HG02885 (cell line): ENCODE measurements at regions not wholly inside any gene's neighbourhood (a gene's known extent, or its start where the extent isn't known, plus 50 kb on each side); places are given as distances from the start of the nearest gene placed in this dataset.

Experiments used
- ATAC-seq: cut with Tn5 transposase; IDR thresholded peaks from one replicate; pipeline ENCODE4 v1.9.1; 2021; ENCODE audit warnings: mild to moderate bottlenecking; ENCODE audit not compliant: unreplicated experiment, poor library complexity

- no peak for ATAC-seq
Measured at GRCh38 chr2:234218266-234219045, 168.0 kb downstream of the SPP2 start.

- no peak for ATAC-seq
Measured at GRCh38 chr2:234212534-234212933, 162.0 kb downstream of the SPP2 start.

DNA sequence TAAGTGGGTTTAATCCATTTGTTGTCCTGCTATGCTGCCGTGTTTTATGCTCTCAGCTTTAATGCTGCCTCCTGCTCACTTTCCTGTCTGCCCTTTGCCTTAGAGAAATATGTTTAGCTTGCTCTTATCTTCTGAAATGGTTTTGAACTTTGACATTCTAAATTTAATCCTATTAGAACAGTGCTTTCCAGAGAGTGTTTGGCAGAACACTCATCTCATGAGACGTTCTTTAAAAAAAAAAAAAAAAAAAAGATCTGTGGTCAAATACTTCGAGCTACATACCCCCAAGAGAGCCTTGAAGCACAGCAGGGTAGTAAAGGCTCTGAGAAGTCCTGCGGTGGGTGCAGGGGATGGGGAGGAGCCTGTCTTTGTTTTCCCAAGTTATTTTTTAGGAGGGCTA, 161.3 kb downstream of the SPP2 start:
- no peak for ATAC-seq

GRCh38 chr2:234206738-234207137, 156.2 kb downstream of the SPP2 start:
- no peak for ATAC-seq

GRCh38 chr2:234204480-234204879, 154.0 kb downstream of the SPP2 start:
- no peak for ATAC-seq

DNA sequence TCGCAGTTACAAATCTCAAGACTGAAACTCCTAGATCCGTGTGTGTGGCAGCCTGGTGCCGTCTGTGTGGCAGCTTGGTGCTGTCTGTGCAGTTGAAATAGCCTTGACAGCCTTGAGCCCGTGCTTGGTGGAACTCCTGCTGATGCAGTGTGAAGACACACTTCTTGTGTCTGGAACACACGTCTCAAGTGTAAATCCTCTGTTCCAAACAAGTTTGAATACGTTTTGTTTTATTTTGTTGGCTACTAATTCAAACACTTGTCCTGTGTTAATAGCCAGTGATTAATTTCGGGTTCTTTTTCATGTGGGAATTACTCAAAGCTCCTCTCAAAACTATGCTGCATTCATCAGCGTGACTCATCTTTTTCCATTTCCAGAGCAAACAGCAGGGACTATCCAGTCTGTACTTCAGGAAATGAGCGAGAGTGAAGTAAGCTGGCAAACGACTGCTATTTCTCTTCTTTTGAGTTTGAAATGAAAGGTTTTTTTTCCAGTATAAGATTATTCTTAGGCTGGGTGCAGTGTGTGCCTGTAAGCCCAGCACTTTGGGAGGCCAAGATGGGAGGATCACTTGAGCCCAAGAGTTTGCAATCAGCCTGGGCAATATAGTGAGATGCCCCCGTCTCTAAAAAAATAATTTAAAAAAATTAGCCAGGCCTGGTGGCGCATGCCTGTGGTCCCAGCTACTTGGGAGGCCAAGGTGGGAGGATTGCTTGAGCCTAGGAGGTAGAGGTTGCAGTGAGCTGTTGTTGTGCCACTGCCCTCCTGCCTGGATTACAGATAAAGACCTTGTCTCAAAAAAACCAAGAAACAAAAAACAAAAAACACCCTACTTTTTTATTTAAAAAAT, 152.9 kb downstream of the SPP2 start:
- ATAC-seq: no peak

DNA sequence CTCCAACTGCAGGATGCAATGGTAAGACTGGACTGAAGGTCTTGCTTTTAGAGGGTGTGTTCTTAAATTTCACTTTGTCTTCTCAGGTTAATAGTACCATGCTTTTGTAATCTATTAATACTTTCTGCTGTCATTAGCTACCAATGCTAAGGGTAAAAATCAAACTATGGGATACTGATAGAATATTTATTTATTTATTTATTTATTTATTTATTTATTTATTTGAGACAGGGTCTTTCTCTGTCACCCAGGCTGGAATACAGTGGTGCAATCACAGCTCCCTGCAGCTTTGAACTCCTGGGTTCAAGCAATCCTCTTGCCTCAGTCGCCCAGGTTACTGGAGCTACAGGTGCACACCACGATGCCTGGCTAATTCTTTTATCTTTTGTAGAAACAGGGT, 152.1 kb downstream of the SPP2 start:
- ATAC-seq: no peak

DNA sequence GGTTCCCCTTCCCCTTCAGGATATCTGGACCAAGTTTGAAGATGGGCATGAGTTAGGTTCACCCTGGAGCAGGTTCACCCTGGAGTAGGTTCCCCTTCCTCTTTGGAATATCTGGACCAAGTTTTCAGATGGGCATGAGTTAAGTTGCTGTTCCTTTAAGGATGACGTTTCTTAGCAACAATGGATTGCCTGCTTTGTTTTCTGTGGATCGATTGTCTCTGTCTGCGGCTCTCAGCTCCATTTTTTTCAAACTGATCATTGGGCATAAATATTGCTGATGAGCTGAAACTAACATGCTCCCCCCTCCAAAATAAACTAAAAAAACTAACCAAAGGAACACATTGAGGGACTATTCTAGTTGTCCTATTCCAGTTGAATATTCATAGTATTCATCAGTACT, 149.5 kb downstream of the SPP2 start:
- ATAC-seq: no peak

- ATAC-seq: no peak
Measured at GRCh38 chr2:234198976-234199375, 148.5 kb downstream of the SPP2 start.

- ATAC-seq: no peak
Measured at GRCh38 chr2:234195516-234195915, 145.0 kb downstream of the SPP2 start.

- no peak for ATAC-seq
Measured at GRCh38 chr2:234193977-234194563, 143.6 kb downstream of the SPP2 start.

DNA sequence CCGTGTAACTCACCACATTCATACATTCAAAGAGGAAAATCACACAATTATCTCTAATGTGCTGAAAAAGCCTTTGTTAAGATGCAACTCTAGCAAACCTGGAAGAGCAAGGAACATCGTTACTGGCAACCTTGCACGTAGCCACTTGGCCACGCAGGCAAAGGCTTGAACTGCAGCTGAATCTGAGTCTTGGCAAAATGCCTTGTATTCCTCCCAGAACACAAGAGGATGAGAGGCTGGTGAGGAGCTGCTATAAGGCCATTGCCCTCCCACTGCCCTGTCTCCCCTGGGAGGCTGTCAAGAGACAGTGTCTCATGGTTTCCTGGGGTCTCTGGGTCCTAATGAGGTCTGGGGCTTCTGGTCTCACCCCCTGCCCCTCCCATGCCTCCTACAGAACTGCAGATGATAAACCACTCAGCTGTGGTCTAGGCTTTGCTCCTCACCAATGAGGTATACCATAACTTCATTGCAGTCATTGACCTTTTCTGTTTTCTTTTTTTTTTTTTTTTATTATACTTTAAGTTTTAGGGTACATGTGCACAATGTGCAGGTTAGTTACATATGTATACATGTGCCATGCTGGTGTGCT, 141.4 kb downstream of the SPP2 start:
- no peak for ATAC-seq

- ATAC-seq: no peak
Measured at GRCh38 chr2:234189786-234190300, 139.3 kb downstream of the SPP2 start.

DNA sequence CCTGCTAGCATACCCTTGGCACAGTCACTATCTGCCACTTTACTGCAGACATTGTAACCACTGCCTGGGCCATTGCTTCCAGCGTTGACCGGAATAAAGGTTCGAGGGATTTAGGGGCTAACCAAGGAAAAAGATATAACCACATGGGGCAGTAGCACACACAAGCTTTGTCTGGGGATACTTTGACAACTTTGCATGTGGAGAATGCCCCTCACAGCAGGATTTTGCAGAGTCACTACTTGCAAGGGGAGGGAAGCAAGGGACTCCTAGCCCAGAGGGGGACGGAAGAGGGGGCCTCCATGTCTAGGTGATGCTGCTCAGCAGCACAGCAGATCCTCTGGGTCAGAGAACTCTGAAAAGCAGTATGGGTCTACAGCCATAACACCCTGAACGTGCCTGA, 138.7 kb downstream of the SPP2 start:
- ATAC-seq: no peak

GRCh38 chr2:234187646-234188174, 137.2 kb downstream of the SPP2 start:
- ATAC-seq: no peak

DNA sequence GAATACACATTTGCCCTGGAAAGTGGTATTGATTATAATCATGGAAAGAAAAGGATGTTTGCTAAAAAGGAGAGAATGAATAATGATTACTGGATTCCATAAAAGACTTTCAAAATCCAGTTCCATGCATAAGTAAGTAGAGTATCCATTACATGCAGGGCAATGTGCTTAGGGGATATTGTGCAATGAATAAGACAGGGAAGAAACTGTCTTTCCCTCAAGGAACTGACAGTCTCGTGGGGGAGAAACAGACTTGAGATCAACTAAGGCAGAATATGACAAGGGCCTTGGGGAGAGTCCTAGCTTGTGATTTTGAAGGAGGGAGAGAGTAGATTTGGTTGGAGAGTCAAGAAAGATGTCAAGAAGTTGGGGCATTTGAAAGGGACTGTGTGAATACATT, 130.6 kb downstream of the SPP2 start:
- no peak for ATAC-seq

GRCh38 chr2:234179031-234179363, 128.5 kb downstream of the SPP2 start:
- no peak for ATAC-seq

- no peak for ATAC-seq
Measured at GRCh38 chr2:234178330-234179030, 128.0 kb downstream of the SPP2 start.

DNA sequence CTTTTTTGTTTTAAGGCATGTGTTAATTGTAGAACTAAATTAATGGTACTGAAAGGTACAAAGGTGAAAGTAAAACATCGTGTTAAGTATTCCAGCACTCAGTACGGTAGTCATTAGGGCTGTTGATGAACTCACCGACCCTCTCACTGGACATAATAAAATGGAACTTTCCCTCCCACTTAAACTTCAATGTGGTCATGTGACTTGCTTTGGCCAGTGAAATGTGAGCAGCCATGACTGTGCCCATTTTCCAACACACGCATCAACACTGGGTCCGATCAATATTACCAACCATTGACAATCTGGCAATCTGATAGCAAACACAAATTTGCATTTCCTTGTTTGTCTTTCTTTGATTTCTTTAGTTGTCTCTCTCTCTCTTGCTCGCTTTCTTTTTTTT, 125.1 kb downstream of the SPP2 start:
- ATAC-seq: no peak

DNA sequence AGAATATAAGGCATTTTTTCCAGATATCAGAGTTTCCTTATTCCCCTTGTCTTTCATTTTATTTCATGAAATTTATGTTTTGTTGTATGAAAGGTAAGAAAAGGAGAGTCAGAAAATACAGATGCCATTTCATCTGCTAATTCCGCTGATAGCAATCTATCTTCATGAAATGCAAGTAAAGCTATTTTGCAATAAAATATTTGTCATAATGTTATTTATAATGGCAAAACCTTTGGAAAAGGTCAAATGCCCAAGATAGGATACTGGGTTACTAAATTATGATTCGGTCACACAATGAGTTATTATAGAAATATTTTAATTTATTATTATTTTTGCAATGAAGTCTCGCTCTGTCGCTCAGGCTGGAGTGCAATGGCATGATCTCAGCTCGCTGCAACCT, 124.2 kb downstream of the SPP2 start:
- no peak for ATAC-seq
